SK-N-SH treated with all-trans-retinoic acid at 6 μM for 48 hours (cell line): ENCODE measurements at regions not wholly inside any gene's neighbourhood (a gene's known extent, or its start where the extent isn't known, plus 50 kb on each side); places are given as distances from the start of the nearest gene placed in this dataset.

Source experiments
- ARNTL ChIP-seq: fragments of 450-650 bp; formaldehyde crosslinking; IDR thresholded peaks from 2 replicates; pipeline ENCODE4 v1.5.0; 2020; ENCODE audit warnings: low read depth, mild to moderate bottlenecking, moderate library complexity, borderline replicate concordance
- ESRRG ChIP-seq: fragments of 250-450 bp; sonication (Bioruptor Pico); IDR thresholded peaks from 2 replicates; pipeline ENCODE4 v1.6.1; 2021; ENCODE audit warnings: mild to moderate bottlenecking
- OSR1 ChIP-seq: fragments of 250-450 bp; sonication (Bioruptor Pico); IDR thresholded peaks from 2 replicates; pipeline ENCODE4 v1.8.0; 2022; ENCODE audit warnings: moderate library complexity, mild to moderate bottlenecking, inconsistent platforms
- PPARA ChIP-seq: fragments of 250-450 bp; sonication (Bioruptor Pico); IDR thresholded peaks from 2 replicates; pipeline ENCODE4 v1.5.0; 2020; ENCODE audit warnings: mild to moderate bottlenecking, borderline replicate concordance
- RARB ChIP-seq: fragments of 250-450 bp; sonication (Bioruptor Pico); IDR thresholded peaks from 2 replicates; pipeline ENCODE4 v1.8.0; 2021; ENCODE audit warnings: mild to moderate bottlenecking, moderate library complexity
- TOX ChIP-seq: fragments of 250-450 bp; sonication (Bioruptor Pico); IDR thresholded peaks from 2 replicates; pipeline ENCODE4 v1.8.0; 2021; ENCODE audit warnings: mild to moderate bottlenecking, moderate library complexity, borderline replicate concordance
- ZFP3 ChIP-seq: fragments of 250-450 bp; sonication (Bioruptor Pico); IDR thresholded peaks from 2 replicates; pipeline ENCODE4 v1.5.0; 2020; ENCODE audit warnings: mild to moderate bottlenecking, moderate library complexity
- ZFP30 ChIP-seq: fragments of 450-650 bp; formaldehyde crosslinking; IDR thresholded peaks from 2 replicates; pipeline ENCODE4 v1.5.0; 2022; ENCODE audit warnings: mild to moderate bottlenecking, moderate library complexity
- ZNF8 ChIP-seq: fragments of 450-650 bp; formaldehyde crosslinking; IDR thresholded peaks from 2 replicates; pipeline ENCODE4 v1.5.0; 2020; ENCODE audit warnings: mild to moderate bottlenecking, moderate library complexity
- TF ChIP-seq, protein P1 (sequence below): fragments of 250-450 bp; sonication (Bioruptor Pico); IDR thresholded peaks from 2 replicates; pipeline ENCODE4 v1.8.0; 2020; ENCODE audit warnings: mild to moderate bottlenecking, moderate library complexity, borderline replicate concordance
- TF ChIP-seq, protein P2 (sequence below): fragments of 250-450 bp; sonication (Bioruptor Pico); IDR thresholded peaks from 2 replicates; pipeline ENCODE4 v1.5.1; 2020; ENCODE audit warnings: low read depth, mild to moderate bottlenecking, moderate library complexity
- TF ChIP-seq, protein P3 (sequence below): fragments of 250-450 bp; sonication (Bioruptor Pico); IDR thresholded peaks from 2 replicates; pipeline ENCODE4 v1.8.0; 2021; ENCODE audit warnings: low read depth, mild to moderate bottlenecking, moderate library complexity, borderline replicate concordance

DNA sequence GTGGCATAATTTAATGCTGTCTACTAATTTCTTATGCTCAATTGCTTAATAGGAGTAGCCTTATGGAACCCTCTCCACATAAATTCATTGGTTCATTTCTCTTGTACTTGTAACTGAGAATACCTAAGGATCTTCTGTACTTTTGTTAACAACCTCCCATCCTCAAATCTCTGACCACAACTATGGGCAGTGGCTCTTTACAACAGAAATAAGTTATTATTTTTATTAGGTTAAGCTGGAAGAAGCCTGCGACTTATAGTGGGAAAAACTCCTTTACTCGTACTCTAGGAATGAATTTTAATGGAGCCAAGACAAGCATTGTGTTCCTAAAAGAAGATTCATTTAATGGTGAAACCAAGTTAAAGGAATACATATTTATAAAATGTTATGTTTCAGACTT, 337.1 kb upstream of the CTSO start:
- no peak for TF ChIP-seq RARB
- TF ChIP-seq ZFP3, result no peak
- no peak for TF ChIP-seq PPARA (CRISPR knock-in tag)
- TF ChIP-seq, protein P1, sequence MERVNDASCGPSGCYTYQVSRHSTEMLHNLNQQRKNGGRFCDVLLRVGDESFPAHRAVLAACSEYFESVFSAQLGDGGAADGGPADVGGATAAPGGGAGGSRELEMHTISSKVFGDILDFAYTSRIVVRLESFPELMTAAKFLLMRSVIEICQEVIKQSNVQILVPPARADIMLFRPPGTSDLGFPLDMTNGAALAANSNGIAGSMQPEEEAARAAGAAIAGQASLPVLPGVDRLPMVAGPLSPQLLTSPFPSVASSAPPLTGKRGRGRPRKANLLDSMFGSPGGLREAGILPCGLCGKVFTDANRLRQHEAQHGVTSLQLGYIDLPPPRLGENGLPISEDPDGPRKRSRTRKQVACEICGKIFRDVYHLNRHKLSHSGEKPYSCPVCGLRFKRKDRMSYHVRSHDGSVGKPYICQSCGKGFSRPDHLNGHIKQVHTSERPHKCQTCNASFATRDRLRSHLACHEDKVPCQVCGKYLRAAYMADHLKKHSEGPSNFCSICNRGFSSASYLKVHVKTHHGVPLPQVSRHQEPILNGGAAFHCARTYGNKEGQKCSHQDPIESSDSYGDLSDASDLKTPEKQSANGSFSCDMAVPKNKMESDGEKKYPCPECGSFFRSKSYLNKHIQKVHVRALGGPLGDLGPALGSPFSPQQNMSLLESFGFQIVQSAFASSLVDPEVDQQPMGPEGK, result no peak
- no peak for TF ChIP-seq OSR1 (CRISPR knock-in tag)
- TF ChIP-seq ARNTL (CRISPR knock-in tag), result no peak
- no peak for TF ChIP-seq ZNF8 (CRISPR knock-in tag)
- no peak for TF ChIP-seq ZFP30 (CRISPR knock-in tag)
- no peak for TF ChIP-seq ESRRG (CRISPR knock-in tag)
- TF ChIP-seq, protein P2, sequence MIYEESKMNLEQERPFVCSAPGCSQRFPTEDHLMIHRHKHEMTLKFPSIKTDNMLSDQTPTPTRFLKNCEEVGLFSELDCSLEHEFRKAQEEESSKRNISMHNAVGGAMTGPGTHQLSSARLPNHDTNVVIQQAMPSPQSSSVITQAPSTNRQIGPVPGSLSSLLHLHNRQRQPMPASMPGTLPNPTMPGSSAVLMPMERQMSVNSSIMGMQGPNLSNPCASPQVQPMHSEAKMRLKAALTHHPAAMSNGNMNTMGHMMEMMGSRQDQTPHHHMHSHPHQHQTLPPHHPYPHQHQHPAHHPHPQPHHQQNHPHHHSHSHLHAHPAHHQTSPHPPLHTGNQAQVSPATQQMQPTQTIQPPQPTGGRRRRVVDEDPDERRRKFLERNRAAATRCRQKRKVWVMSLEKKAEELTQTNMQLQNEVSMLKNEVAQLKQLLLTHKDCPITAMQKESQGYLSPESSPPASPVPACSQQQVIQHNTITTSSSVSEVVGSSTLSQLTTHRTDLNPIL (CRISPR knock-in tag), result no peak
- no peak for TF ChIP-seq TOX
- TF ChIP-seq, protein P3, sequence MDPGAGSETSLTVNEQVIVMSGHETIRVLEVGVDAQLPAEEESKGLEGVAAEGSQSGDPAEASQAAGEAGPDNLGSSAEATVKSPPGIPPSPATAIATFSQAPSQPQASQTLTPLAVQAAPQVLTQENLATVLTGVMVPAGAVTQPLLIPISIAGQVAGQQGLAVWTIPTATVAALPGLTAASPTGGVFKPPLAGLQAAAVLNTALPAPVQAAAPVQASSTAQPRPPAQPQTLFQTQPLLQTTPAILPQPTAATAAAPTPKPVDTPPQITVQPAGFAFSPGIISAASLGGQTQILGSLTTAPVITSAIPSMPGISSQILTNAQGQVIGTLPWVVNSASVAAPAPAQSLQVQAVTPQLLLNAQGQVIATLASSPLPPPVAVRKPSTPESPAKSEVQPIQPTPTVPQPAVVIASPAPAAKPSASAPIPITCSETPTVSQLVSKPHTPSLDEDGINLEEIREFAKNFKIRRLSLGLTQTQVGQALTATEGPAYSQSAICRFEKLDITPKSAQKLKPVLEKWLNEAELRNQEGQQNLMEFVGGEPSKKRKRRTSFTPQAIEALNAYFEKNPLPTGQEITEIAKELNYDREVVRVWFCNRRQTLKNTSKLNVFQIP (CRISPR knock-in tag), result no peak
